ENCODE measurements at regions not wholly inside any gene's neighbourhood (a gene's known extent, or its start where the extent isn't known, plus 50 kb on each side); places are given as distances from the start of the nearest gene placed in this dataset.
A peak's percentile ranks its signal among the peaks of the same experiment; 100 is the strongest.
"Not testable (repeated sequence)": the region's sequence is repeated elsewhere in the genome, so short reads cannot be mapped to it uniquely, and the experiment has no call there.

DNA sequence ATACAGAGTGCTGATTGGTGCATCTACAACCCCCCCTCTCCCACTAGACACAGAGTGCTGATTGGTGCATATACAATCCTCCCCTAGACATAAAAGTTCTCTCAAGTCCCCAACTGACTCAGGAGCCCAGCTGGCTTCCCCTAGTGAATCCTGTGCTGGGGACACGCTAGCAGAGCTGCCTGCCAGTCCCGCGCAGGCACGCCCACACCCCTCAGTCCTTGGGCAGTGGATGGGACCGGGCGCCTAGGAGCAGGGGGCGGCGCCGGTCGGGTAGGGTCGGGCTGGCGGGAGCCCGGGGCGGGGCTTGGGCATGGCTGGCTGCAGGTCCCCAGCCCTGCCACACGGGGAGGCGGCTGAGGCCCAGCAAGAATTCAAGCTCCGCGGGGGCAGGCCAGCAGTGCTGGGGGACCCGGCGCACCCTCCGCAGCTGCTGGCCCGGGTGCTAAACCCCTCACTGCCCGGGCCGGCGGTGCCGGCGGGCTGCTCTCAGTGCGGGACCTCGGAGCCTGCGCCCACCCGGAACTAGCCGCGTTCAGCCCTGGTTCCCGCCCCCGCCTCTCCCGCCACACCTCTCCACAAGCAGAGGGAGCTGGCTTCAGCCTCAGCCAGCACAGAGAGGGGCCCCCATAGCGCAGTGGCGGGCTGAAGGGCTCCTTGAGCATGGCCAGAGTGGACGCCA is 64.3 kb upstream of the DDHD1 start:
- DNase-seq (ENCODE audit: low read depth, low spot score) = no peak
- no peaks in the 10 kb centered on the region for H4K20me1 ChIP-seq (ENCODE audit: control insufficient read depth, extremely low read depth, insufficient read depth, low read length)
- H3K9ac ChIP-seq (ENCODE audit: control insufficient read depth, extremely low read depth, insufficient read depth, low read length) = peak overlapping the region; percentile 28
- TF ChIP-seq EZH2 (IDR thresholded peaks at IDR 0.05; ENCODE audit: low read length) = no peak
- TF ChIP-seq, protein P1, sequence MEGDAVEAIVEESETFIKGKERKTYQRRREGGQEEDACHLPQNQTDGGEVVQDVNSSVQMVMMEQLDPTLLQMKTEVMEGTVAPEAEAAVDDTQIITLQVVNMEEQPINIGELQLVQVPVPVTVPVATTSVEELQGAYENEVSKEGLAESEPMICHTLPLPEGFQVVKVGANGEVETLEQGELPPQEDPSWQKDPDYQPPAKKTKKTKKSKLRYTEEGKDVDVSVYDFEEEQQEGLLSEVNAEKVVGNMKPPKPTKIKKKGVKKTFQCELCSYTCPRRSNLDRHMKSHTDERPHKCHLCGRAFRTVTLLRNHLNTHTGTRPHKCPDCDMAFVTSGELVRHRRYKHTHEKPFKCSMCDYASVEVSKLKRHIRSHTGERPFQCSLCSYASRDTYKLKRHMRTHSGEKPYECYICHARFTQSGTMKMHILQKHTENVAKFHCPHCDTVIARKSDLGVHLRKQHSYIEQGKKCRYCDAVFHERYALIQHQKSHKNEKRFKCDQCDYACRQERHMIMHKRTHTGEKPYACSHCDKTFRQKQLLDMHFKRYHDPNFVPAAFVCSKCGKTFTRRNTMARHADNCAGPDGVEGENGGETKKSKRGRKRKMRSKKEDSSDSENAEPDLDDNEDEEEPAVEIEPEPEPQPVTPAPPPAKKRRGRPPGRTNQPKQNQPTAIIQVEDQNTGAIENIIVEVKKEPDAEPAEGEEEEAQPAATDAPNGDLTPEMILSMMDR (optimal IDR thresholded peaks at IDR 0.05 in 1 of 3, IDR thresholded peaks at IDR 0.05 in 1 of 3, conservative IDR thresholded peaks at IDR 0.05 in 1 of 3; ENCODE audit: extremely low read depth in 1 of 3, insufficient read depth in 2 of 3, low read length in 3 of 3) = peak in 2 of 3 experiments; percentile 21 to 56
- H3K4me3 ChIP-seq (ENCODE audit: control insufficient read depth in 2 of 3, extremely low read depth in 1 of 3, insufficient read depth in 2 of 3, low read depth in 1 of 3, low read length in 3 of 3) = peak overlapping the region; percentile 55 to 62 (median 59)
- H3K4me1 ChIP-seq (ENCODE audit: control insufficient read depth, extremely low read depth, insufficient read depth, low read length) = peaks cover 2% of the 10 kb centered on the region
- no peaks in the 10 kb centered on the region for H3K36me3 ChIP-seq (ENCODE audit: control insufficient read depth in 2 of 2, extremely low read depth in 1 of 2, insufficient read depth in 2 of 2, low read length in 2 of 2)
- no peaks in the 10 kb centered on the region for H3K9me3 ChIP-seq (ENCODE audit: control insufficient read depth, low read depth, low read length)
- no peaks in the 10 kb centered on the region for H3K9me1 ChIP-seq (ENCODE audit: control insufficient read depth, extremely low read depth, insufficient read depth, low read length)
- H3K27ac ChIP-seq (ENCODE audit: control insufficient read depth, insufficient read depth, low read length) = no peak overlapping the region
- dilution Hi-C loops (cut with MboI; ENCODE audit: extremely low pct_ligation_motif_present, low sequenced_read_pairs) = no loop called here
- H3K79me2 ChIP-seq (ENCODE audit: control insufficient read depth, insufficient read depth, low read length) = no peaks in the 10 kb centered on the region
- peak overlapping the region; percentile 81 for H3K4me2 ChIP-seq (ENCODE audit: control insufficient read depth, extremely low read depth, insufficient read depth, low read depth, low read length)
- H2AFZ ChIP-seq (ENCODE audit: control insufficient read depth, low read length) = peak overlapping the region; percentile 82
- H3K27me3 ChIP-seq (ENCODE audit: control insufficient read depth, extremely low read depth, insufficient read depth, low read length) = no peaks in the 10 kb centered on the region
- FAIRE-seq = no peak

GRCh38 chr14:53216955-53217315 is 63.8 kb upstream of the DDHD1 start:
- H3K79me2 ChIP-seq (ENCODE audit: control insufficient read depth, insufficient read depth, low read length); H3K4me3 ChIP-seq (ENCODE audit: control insufficient read depth in 2 of 3, extremely low read depth in 1 of 3, insufficient read depth in 2 of 3, low read depth in 1 of 3, low read length in 3 of 3); H3K27me3 ChIP-seq (ENCODE audit: control insufficient read depth, extremely low read depth, insufficient read depth, low read length); H3K36me3 ChIP-seq (ENCODE audit: control insufficient read depth in 2 of 2, extremely low read depth in 1 of 2, insufficient read depth in 2 of 2, low read length in 2 of 2); H3K27ac ChIP-seq (ENCODE audit: control insufficient read depth, insufficient read depth, low read length); DNase-seq (ENCODE audit: low read depth, low spot score); FAIRE-seq; H3K9me3 ChIP-seq (ENCODE audit: control insufficient read depth, low read depth, low read length); H3K4me2 ChIP-seq (ENCODE audit: control insufficient read depth, extremely low read depth, insufficient read depth, low read depth, low read length); H3K9me1 ChIP-seq (ENCODE audit: control insufficient read depth, extremely low read depth, insufficient read depth, low read length); H2AFZ ChIP-seq (ENCODE audit: control insufficient read depth, low read length); dilution Hi-C loops (cut with MboI; ENCODE audit: extremely low pct_ligation_motif_present, low sequenced_read_pairs); H3K4me1 ChIP-seq (ENCODE audit: control insufficient read depth, extremely low read depth, insufficient read depth, low read length); H4K20me1 ChIP-seq (ENCODE audit: control insufficient read depth, extremely low read depth, insufficient read depth, low read length); H3K9ac ChIP-seq (ENCODE audit: control insufficient read depth, extremely low read depth, insufficient read depth, low read length): not testable (repeated sequence)

- H3K4me1 ChIP-seq (ENCODE audit: control insufficient read depth, extremely low read depth, insufficient read depth, low read length); dilution Hi-C loops (cut with MboI; ENCODE audit: extremely low pct_ligation_motif_present, low sequenced_read_pairs): not testable (repeated sequence)
Observed at GRCh38 chr14:53216478-53216877, 63.4 kb upstream of the DDHD1 start.

More at GRCh38 chr14:53216478-53216877, 63.4 kb upstream of the DDHD1 start:
- not testable (repeated sequence) for H2AFZ ChIP-seq (ENCODE audit: control insufficient read depth, low read length); H4K20me1 ChIP-seq (ENCODE audit: control insufficient read depth, extremely low read depth, insufficient read depth, low read length); H3K9me1 ChIP-seq (ENCODE audit: control insufficient read depth, extremely low read depth, insufficient read depth, low read length); H3K27me3 ChIP-seq (ENCODE audit: control insufficient read depth, extremely low read depth, insufficient read depth, low read length); H3K9me3 ChIP-seq (ENCODE audit: control insufficient read depth, low read depth, low read length); H3K4me3 ChIP-seq (ENCODE audit: control insufficient read depth in 2 of 3, extremely low read depth in 1 of 3, insufficient read depth in 2 of 3, low read depth in 1 of 3, low read length in 3 of 3); DNase-seq (ENCODE audit: low read depth, low spot score); H3K27ac ChIP-seq (ENCODE audit: control insufficient read depth, insufficient read depth, low read length); H3K36me3 ChIP-seq (ENCODE audit: control insufficient read depth in 2 of 2, extremely low read depth in 1 of 2, insufficient read depth in 2 of 2, low read length in 2 of 2); FAIRE-seq; H3K4me2 ChIP-seq (ENCODE audit: control insufficient read depth, extremely low read depth, insufficient read depth, low read depth, low read length); H3K79me2 ChIP-seq (ENCODE audit: control insufficient read depth, insufficient read depth, low read length); H3K9ac ChIP-seq (ENCODE audit: control insufficient read depth, extremely low read depth, insufficient read depth, low read length)

All from keratinocyte (primary cell).